ENCODE measurements at regions not wholly inside any gene's neighbourhood (a gene's known extent, or its start where the extent isn't known, plus 50 kb on each side); places are given as distances from the start of the nearest gene placed in this dataset.
"Not testable (repeated sequence)": the region's sequence is repeated elsewhere in the genome, so short reads cannot be mapped to it uniquely, and the experiment has no call there.

DNA sequence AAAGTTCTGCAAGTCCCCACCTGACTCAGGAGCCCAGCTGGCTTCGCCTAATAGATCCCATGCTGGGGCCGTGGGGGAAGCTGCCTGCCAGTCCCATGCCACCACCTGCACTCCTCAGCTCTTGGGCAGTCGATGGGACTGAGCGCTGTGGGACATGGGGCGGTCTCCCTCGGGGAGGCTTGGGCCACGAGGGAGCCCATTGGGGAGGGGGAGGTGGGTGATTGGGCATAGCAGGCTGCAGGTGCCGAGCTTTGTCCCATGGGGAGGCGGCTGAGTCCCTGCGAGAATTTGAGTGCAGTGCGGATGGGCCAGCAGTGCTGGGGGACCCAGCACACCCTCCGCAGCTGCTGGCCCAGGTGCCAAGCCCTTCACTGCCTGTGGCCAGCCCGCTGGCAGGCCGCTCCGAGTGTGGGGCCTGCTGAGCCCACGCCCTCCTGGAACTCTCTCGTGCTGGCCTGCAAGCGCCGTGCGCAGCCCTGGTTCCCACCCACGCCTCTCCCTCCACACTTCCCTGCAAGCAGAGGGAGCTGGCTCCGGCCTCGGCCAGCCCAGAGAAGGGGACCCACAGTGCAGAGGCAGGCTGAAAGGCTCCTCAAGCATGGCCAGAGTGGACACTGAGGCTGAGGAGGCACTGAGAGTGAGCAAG, 467.3 kb downstream of the IRS2 start:
- DNase-seq (ENCODE audit: low spot score): no peak

DNA sequence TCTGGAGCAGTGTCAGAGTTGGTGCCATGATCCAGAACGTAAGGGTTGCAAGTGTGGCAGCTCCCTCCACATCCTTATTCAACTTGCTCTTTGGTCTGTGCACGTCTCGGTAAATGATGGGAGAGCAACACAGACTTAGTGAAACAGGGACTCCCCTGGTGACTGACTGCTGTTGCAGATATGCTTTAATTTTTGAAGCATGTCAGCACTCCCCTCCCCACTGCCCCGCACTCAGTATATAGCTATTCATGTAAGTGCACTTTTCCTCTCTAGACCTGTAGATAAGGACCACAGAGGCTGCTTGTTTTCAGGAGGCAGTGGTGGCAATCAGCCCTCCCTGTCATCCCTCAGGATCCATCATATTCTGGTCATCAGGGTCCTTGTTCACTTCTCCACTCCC, 470.9 kb downstream of the IRS2 start:
- no peak for DNase-seq (ENCODE audit: low spot score)

GRCh38 chr13:109314101-109314500, 472.3 kb downstream of the IRS2 start:
- DNase-seq (ENCODE audit: low spot score): no peak

DNA sequence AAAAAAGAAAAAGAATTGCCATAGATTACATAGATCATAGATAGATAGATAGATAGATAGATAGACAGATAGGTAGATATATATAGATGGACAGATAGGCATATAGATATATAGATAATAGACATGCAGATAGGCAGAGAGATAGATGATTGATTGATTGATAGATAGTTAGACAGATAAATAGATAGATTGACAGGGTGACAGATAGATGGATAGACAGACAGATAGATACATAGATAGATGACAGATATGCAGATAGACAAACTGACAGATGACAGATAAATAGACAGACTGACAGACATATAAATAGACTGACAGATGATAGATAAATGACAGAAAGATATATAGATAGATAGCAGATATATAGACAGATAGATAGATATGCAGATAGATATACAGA, 474.0 kb downstream of the IRS2 start:
- no peak for DNase-seq (ENCODE audit: low spot score)

GRCh38 chr13:109311431-109311976, 474.9 kb downstream of the IRS2 start:
- DNase-seq (ENCODE audit: low spot score): not testable (repeated sequence)

- no peak for DNase-seq (ENCODE audit: low spot score)
Measured at GRCh38 chr13:109309625-109310363, 476.6 kb downstream of the IRS2 start.

GRCh38 chr13:109307027-109307426, 479.4 kb downstream of the IRS2 start:
- no peak for DNase-seq (ENCODE audit: low spot score)

- DNase-seq (ENCODE audit: low spot score): no peak
Measured at GRCh38 chr13:109301726-109302125, 484.7 kb downstream of the IRS2 start.

DNA sequence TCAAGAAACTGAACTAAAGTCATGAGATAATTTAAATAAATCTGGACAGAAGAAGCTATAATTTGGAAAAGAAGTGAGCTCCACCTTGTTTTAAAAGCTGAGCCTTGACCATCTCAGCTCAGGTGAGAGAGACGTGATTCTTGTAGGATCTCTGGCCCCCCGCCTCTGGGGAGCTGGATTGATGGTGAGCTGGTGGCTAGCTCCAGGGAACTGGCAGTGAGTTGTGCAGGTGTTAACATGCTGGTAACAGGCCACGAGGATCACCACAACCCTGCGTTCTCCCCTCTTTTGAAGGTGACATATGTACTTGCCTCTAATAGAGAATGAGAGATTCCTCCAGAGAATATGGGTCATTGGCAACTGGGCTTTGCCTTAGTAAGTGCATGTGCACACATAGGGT, 485.1 kb downstream of the IRS2 start:
- no peak for DNase-seq (ENCODE audit: low spot score)

GRCh38 chr13:109297628-109298027, 488.8 kb downstream of the IRS2 start:
- no peak for DNase-seq (ENCODE audit: low spot score)

- no peak for DNase-seq (ENCODE audit: low spot score)
Measured at GRCh38 chr13:109293166-109293565, 493.2 kb downstream of the IRS2 start.

GRCh38 chr13:109288151-109288709, 498.2 kb downstream of the IRS2 start:
- no peak for DNase-seq (ENCODE audit: low spot score)

GRCh38 chr13:109287553-109287952, 498.8 kb downstream of the IRS2 start:
- no peak for DNase-seq (ENCODE audit: low spot score)

DNA sequence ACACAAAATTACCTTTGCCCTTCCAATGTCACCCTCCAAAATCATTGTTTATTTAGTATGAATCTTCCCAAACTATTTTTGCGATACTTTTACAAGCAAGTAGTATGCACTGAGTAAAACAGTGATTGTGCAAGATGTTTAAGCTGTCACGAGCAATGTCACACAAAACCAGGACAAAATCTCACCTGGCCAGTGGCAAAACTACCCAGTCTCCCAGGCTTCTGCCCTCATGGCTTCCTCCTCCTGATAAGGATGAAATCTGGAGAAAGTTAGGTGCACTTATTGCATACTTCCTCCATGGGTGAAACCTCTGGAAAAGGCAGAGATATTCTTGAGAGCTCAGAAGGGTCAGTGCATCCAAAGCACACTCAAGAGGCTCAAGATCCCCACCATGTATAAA, 500.8 kb downstream of the IRS2 start:
- DNase-seq (ENCODE audit: low spot score): no peak

DNA sequence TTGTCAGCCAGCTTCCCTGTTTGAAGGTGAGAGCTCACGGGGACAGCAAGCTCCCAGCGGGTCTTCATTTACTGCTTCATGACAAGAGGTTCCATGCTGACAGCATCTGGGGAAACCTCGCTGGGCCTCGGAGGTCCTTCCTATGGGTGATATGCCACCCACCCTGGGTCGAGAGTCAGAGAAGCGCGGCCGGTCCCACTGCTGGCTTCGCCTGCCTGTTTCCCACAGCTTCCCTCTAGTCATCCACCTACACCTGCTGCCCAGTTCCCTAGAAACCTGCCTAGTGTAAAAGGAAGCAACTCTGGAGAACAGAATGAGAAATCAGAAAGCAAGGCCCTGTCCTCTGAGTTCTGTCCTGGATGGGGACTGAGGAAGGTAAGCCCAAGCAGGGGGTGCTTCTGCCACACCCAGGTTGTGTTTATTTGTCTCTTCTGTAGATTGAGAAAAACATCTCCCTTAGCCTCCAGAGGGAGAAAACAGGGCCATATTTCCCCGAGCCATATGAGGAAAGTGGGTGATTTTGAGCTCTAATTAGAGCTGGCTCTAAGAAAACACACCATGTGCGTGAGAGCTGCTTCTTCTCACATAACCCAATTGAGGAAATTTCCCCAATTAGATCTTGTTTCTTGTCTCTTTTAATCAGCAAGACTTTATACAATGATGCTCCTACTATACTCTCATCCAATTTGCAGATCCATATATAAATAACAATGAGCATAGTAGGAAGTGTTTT, 504.3 kb downstream of the IRS2 start:
- DNase-seq (ENCODE audit: low spot score): no peak

DNA sequence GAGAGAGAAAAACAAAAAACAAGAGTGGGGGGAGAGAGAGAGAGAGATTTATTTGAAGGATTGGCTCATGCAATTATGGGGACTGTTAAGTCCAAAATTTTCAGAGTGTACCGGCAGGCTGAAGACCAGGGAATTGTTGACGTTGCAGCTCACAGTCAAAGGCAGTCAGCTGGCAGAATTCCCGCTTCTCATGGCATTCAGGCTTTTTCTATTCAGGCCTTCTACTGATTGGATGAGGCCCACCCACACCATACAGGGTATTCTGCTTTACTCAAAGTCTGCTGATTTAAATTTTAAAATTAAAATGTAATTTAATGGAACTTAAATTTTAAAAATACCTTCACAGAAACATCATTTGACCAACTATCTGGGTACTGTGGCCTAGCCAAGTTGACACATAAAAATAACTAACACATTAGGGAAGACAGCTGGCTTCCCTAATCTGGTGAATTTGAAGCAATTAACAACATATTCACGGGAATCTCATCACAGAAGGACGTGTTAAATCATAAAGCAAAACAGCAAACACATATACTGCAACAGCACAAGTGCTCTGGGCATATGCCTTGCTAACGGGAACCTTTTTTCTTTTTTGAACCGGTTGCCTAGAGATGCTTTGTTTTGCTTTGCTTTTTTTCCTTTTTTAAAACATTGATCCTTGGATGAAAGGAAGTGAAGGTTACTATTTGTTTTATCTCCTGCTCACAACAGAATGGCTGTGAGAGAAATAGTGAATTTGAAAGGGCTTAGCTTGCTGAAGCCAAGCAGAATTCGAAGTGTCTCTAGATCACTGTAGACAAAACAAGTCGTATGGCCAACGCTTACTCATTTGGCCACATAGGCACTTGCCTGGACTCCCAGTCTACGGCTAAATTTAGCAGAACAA, 505.1 kb downstream of the IRS2 start:
- DNase-seq (ENCODE audit: low spot score): no peak

GRCh38 chr13:109276261-109276660, 510.1 kb downstream of the IRS2 start:
- no peak for DNase-seq (ENCODE audit: low spot score)

- DNase-seq (ENCODE audit: low spot score): no peak
Measured at GRCh38 chr13:109275852-109276251, 510.5 kb downstream of the IRS2 start.

DNA sequence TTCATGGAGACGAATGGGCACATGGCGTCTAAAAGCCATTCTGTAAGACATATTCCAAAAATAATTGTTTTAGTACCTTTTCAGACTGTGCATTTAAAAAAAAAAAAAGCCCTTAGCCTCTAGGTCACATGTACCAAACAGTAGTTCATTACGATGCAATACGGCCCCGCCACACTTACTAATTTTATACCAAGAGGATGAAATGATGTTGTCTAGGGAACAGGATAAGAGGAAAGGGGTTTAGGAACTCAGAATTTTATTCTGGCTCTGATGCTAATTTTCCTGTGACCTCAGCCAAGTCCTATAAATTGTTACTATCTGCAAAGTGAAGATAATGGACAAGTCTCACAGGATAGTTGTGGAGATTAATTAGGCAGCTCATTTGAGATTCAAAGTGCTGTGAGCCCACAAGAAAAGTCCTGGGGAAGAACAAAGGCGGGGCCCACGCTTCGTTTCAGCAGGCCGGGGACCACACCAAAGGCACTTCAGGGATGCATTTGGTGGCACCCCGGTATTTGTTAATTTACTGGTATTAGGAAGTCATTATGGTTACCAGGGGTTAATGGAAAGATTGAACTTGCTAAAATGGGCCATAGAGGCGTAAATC, 511.1 kb downstream of the IRS2 start:
- DNase-seq (ENCODE audit: low spot score): no peak

GRCh38 chr13:109274188-109274821, 512.1 kb downstream of the IRS2 start:
- no peak for DNase-seq (ENCODE audit: low spot score)

DNA sequence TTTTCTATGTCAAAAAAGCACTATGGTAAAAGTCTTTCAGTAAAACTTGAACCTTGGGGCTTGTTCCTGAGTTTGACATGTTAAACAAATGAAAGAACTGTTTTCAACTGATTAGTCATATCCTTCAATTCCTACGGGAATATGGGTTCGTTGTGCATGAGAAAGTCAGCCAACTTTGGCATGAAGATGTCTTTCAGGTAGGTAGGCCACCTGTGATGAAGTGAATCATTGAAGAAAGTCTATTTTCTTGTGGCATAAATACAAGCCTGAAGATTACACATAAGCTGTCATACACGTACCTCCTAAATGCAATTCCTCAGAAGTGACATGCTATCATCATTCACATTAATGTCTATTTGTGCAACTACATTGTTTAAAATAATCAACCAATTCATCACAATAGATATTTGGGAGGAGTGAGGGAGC, 513.0 kb downstream of the IRS2 start:
- DNase-seq (ENCODE audit: low spot score): no peak
